ENCODE measurements at regions not wholly inside any gene's neighbourhood (a gene's known extent, or its start where the extent isn't known, plus 50 kb on each side); places are given as distances from the start of the nearest gene placed in this dataset.

DNA sequence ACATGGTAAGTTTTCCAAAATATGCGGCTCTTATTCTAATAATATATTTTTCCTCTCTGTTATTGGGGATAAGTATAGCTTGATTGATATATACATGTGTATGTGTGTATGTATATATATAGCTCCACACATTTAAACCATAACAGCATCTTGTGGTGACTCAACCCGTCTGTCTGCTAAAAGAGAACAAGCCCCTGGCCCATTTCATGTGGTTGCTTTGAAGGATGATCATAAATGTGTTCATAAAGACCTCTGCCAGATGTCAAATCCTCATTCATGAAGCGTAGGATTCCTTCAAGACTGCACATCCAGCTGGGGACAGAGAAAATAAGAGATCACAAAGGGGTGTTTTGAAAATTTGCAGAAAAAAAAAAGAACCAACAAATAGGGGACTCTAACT, 79.3 kb downstream of the RHOB start:
- ChIA-PET CTCF (interaction anchor here (0.9 to 1.6 kb wide), 2 partner anchors 20 to 92 kb away, joined by 3 to 6 read pairs; no protein-coding TSS in a partner anchor), POLR2A (interaction anchor here (2.5 kb wide), 1 partner anchor 79 kb away, joined by 8 read pairs; the partner anchor contains the start of gene RHOB)
- Histone ChIP-seq H3K4me3 (ENCODE audit: low read depth, low read length) (no peak overlapping the region), H3K27me3 (ENCODE audit: control insufficient read depth, insufficient read depth, low read length) (peaks cover 4% of the 10 kb centered on the region), H3K9me3 (ENCODE audit: control insufficient read depth, insufficient read depth, low read length) (no peaks in the 10 kb centered on the region), H3K27ac (ENCODE audit: low read depth, low read length) (no peak overlapping the region)
- TF ChIP-seq CTCF (IDR thresholded peaks at IDR 0.05; ENCODE audit: low read depth, low read length) = no peak
- no peak for DNase-seq (ENCODE audit: low read depth, low spot score)

DNA sequence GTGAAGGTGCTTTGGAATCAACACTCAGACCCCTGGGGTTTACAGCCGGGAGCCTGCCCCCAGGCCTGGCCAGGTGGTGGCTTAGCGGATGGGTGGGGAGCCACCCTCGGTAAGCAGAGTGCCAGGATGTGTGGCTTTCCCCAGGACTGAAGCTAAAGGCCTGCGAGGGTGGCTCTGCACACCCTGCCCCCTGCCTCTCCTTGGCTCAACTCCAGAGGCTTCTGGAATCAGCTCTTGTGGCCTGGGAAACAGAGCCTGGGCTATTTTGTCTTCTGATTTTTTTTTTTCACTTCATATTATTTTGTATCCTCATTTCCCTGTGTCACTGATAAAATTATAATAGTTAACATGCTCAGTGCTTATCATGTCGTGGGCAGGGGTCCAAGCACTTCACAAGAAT, 79.8 kb downstream of the RHOB start:
- DNase-seq (ENCODE audit: low read depth, low spot score) = no peak
- no peak overlapping the region for H3K27ac ChIP-seq (ENCODE audit: low read depth, low read length)
- peaks cover 5% of the 10 kb centered on the region for H3K27me3 ChIP-seq (ENCODE audit: control insufficient read depth, insufficient read depth, low read length)
- TF ChIP-seq CTCF (IDR thresholded peaks at IDR 0.05; ENCODE audit: low read depth, low read length) = no peak
- ChIA-PET CTCF (no interaction called here), POLR2A (interaction anchor here (2.5 kb wide), 1 partner anchor 79 kb away, joined by 8 read pairs; the partner anchor contains the start of gene RHOB)
- H3K9me3 ChIP-seq (ENCODE audit: control insufficient read depth, insufficient read depth, low read length) = no peaks in the 10 kb centered on the region
- no peak overlapping the region for H3K4me3 ChIP-seq (ENCODE audit: low read depth, low read length)

DNA sequence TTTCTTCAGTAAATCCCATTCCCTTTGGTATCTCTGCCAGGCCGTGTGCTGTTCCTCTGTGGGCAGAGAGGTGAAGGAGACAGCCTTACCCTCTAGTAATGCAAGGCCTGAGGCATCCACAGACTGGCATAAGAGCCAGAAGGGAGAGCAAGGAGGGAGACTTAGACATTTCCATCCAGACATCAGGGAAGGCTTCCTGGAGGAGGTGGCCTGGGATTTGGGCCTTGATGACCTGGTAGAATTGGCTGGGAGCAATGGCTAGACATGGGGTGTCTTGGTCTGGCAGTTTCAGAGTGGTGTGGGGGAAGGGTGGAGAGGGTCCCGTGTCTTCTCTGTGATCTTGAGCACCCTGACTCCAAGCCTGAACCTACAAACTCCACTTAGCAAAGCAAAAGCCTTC, 81.8 kb downstream of the RHOB start:
- DNase-seq (ENCODE audit: low read depth, low spot score) = no peak
- ChIA-PET POLR2A (no interaction called here), CTCF (no interaction called here)
- Histone ChIP-seq H3K27ac (ENCODE audit: low read depth, low read length) (no peak overlapping the region), H3K4me3 (ENCODE audit: low read depth, low read length) (no peak overlapping the region), H3K27me3 (ENCODE audit: control insufficient read depth, insufficient read depth, low read length) (peaks cover 5% of the 10 kb centered on the region), H3K9me3 (ENCODE audit: control insufficient read depth, insufficient read depth, low read length) (no peaks in the 10 kb centered on the region)
- TF ChIP-seq CTCF (IDR thresholded peaks at IDR 0.05; ENCODE audit: low read depth, low read length) = no peak

DNA sequence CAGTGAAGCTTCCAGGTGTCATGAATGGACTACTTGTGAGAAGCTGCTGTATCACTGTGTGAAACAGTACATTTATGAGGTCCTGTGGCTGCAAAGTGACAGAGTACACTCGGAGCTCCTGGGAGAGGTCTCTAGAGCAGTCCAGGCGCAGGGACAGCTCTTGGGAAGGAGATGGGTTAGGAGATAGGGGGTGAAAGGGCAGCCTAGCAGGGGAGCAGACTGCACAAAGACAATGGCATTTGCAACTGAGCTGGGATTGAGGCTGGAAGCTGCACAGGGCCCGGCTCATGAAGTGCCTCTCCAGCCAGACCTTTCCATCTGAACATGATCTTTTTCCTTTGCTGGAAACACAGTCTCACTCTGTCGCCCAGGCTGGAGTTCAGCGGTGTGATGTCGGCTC, 83.6 kb downstream of the RHOB start:
- H3K4me3 ChIP-seq (ENCODE audit: low read depth, low read length) = no peak overlapping the region
- no peaks in the 10 kb centered on the region for H3K9me3 ChIP-seq (ENCODE audit: control insufficient read depth, insufficient read depth, low read length)
- H3K27me3 ChIP-seq (ENCODE audit: control insufficient read depth, insufficient read depth, low read length) = peaks cover 3% of the 10 kb centered on the region
- DNase-seq (ENCODE audit: low read depth, low spot score) = no peak
- no peak overlapping the region for H3K27ac ChIP-seq (ENCODE audit: low read depth, low read length)
- CTCF ChIA-PET = interaction anchor here (0.6 kb wide), 1 partner anchor 70 kb away, joined by 3 read pairs; no protein-coding TSS in a partner anchor
- POLR2A ChIA-PET = no interaction called here
- TF ChIP-seq CTCF (IDR thresholded peaks at IDR 0.05; ENCODE audit: low read depth, low read length) = no peak

GRCh38 chr2:20531633-20532262, 84.9 kb downstream of the RHOB start:
- POLR2A ChIA-PET = no interaction called here
- no peak for TF ChIP-seq CTCF (IDR thresholded peaks at IDR 0.05; ENCODE audit: low read depth, low read length)
- no peak overlapping the region for H3K27ac ChIP-seq (ENCODE audit: low read depth, low read length)
- no peak for DNase-seq (ENCODE audit: low read depth, low spot score)
- no peak overlapping the region for H3K4me3 ChIP-seq (ENCODE audit: low read depth, low read length)
- CTCF ChIA-PET = no interaction called here
- no peaks in the 10 kb centered on the region for H3K9me3 ChIP-seq (ENCODE audit: control insufficient read depth, insufficient read depth, low read length)
- H3K27me3 ChIP-seq (ENCODE audit: control insufficient read depth, insufficient read depth, low read length) = peaks cover 3% of the 10 kb centered on the region

All from AG04450 (cell line).